H54 (cell line): ENCODE measurements at regions not wholly inside any gene's neighbourhood (a gene's known extent, or its start where the extent isn't known, plus 50 kb on each side); places are given as distances from the start of the nearest gene placed in this dataset.

Experiments
- DNase-seq: peaks from one replicate; pipeline ENCODE4 v3.0.0; 2011; ENCODE audit warnings: low spot score, mixed read lengths; ENCODE audit not compliant: insufficient read length
- FAIRE-seq: peaks from 3 replicates; lab custom pipeline; 2011; peaks lifted over from hg19 to GRCh38; lab: Jason Lieb, UNC
- POLR2A ChIP-seq: IDR thresholded peaks from 2 replicates; pipeline ENCODE4 v1.6.1; 2011; ENCODE audit warnings: low read depth, mild to moderate bottlenecking, low read length

DNA sequence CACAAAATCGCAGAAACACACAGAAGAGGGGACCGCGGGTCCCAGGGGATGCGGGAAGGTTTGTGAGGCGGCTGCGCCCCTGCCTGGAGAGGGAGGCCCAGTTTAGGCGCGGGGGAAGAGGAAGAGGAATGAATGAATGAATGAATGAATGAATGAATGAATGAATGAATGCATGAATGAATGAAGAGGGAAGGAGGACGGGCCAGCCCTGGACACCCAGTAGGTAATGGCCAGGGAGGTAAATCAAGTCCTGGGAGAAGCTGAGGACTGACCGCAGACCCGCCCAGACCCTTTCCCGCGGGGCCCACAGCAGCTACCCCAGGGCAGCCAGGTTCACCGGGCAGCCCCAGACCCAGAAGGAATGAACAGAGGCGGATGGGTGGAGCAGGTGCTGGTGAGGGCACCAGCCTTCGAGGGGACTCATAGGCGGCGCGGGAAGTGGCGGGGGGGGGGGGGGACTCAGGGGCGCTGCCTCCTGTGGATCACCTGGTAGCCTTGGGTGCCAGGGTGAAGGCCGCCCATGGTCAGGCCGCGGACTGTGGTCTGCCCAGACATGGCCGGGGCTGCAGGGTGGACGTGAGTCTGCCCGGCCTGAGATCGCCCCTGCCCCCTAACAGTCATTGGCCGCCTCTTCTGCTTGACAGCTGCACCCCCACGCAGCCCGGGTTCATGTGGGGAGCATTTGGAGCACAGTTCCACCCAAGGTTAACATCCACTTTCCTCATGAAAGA lies 192.0 kb upstream of the PDE10A start:
- no peak for DNase-seq
- TF ChIP-seq POLR2A = no peak
- no peak for FAIRE-seq

DNA sequence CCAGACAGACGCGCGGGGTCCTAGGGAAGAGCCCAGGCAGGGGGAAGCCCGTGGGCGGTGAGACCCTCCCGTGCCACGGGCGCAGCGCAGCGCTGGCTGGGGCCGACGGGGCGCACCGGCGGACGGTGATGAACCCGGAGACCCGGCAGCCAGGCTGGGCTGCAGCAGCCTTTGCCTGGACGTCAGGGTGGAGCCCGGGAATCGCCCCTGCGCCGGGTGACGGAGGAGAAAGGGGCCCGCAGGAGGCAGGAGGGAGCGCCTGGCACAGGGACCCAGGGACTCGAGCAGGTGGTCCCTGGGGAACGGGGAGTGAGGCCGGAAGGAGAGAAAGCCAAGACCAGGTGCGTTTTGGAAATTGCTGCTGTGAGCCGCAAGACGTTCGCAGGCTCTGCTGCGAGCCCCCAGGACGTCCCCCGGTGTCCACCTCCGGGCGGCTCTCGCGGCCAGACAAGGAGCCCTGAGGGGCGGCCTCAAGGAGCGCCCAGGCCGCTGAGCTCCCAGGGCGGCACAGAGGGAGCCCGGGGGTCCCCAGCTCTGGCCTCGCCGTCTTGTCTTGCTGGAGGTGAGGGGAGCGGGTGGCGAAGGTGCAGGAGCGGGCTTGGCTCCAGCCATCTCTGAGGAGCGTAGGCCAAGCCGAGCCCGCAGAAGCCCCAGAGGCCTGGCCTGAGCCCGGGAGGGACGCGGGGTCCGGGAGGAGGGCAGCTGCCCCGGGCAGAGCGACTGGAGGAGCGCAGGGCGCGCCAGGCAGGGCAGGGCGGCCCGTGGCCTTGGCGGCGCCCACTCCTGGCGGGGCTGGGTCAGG lies 191.2 kb upstream of the PDE10A start:
- DNase-seq = no peak
- TF ChIP-seq POLR2A = no peak
- no peak for FAIRE-seq

DNA sequence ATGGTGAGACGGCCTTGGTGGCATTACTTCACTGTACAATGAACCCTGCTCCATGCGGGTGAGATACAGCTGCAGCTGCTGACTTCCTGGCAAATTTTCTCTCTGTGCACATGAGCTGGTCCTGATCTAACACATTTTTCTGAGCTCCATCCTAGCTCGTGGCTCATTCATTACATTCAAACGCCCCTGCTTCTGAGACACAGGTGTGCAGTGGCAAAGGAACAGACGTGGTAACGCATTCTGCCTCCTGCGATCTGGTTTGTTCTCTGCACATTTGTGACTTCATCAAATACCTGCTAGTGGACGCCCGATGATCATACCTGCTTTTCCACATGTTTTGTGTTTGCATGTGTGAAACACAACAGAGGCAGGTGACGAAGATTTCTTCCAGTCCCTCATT lies 189.6 kb upstream of the PDE10A start:
- FAIRE-seq = no peak
- DNase-seq = no peak
- TF ChIP-seq POLR2A = no peak

DNA sequence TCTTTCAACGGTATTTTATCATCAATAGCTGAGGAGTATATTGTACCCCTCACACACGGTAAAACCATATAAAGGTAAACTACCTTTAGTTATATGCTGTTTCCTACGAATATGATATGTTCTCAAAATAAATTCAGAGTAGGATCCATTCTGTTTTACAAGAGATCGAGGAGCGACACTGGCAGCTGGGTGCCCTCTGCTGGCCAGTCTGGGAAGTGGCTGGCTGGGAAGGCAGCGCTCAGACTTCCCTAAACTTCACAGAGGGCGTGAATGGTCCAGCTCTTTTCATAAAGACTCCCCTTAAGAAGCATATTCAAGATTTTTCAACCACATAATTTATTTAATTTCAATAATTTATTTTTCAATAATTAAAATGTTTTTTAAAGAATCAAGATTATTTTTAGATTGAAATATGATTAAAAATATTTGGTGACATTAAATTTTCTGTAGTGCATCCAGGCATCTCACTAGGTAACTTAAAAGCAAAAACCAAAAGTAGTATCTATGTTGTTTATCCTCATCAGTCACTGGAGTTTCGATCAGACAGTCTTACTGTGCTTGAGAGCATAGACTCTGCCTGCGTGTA lies 187.5 kb upstream of the PDE10A start:
- no peak for TF ChIP-seq POLR2A
- DNase-seq = peak; percentile 53
- FAIRE-seq = no peak

DNA sequence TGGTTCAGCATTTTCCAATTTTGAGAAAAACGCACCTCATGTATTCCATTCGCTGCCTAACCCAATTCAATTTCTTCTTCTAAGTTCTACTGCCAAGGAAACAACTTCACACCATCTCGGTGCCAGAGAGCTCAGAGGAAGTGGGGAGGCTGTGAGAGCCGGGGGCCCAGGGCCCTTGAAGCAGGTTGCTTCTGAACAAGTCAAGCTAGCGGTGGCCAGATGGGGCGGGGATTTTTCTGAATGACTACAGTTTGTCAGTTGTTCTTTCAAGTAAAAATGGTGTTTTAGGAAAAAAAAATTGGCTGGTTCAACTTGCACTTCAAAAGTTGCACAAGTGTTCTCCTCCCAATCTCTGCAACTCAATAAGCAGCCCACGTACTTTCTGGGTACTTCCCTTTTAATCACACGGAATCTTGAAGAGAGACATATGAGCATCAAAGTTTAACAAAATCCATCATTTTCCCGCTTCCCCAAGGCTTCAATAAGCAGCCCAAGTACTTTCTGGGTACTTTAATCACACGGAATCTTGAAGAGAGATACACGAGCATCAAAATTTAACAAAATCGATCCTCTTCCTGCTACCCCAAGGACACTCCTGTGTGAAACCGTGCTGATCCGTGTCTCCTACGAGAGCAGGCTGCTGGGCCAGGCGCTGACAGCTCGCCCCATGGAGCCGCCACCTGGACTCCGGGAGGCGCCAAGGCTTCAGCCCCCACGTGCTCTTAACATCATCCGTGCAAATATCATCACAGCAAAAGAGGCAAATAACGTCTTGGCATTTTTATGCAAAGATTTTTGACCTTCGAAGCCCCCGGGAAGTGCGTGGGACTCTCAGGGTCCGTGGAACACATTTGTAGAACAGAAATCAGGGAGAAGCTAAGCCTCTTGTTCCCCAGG lies 186.7 kb upstream of the PDE10A start:
- TF ChIP-seq POLR2A = no peak
- no peak for FAIRE-seq
- no peak for DNase-seq

DNA sequence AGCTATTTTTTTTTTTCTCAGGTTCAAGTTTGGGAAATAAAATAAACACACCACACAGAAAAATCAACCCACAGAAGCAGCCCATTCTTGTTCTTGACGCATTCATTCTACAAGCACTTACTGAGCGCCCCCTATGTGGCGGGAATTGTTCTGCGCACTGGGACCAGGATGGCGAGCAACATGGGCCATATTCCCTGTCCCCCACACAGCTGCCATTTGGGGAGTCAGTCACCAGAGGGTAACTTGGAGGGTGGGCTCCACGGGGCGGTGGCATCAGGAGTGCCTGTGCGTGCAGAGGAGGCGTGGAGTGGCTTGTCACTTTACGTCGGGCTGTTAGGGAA lies 185.0 kb upstream of the PDE10A start:
- no peak for TF ChIP-seq POLR2A
- FAIRE-seq = no peak

DNA sequence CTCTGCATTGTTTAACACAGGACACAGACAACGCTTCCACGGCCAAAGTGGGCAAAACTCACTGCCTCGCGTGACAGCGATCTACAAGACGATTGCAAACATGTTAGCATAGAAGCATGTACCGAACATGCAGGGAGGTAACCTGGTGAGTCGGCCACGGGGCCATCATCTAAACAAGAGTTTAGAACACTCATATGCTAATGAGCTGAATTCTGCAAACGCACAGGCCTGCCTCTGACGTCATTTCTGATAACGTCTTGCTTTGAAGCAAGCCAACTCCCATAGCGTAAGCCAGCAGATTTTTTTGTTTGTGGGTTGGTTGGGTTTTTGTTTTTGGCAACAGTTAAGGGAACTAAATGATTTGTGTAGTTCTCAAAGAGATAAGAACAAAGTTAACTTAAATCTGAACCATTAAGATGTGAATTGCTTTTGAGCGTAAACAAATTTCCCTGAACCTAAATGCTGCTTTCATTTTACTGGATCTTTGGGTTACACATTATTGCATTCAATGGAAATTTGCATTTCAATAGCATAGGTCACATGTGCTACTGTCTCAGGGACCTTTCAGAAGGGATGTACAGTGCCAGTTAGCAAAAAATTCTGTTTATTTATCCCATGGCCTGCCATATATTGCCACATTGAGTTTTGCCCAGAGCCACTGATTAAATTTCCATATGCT lies 184.5 kb upstream of the PDE10A start:
- no peak for FAIRE-seq
- TF ChIP-seq POLR2A = no peak
- DNase-seq = no peak

More for the DNA sequence above, 185.0 kb upstream of the PDE10A start:
- no peak for DNase-seq

DNA sequence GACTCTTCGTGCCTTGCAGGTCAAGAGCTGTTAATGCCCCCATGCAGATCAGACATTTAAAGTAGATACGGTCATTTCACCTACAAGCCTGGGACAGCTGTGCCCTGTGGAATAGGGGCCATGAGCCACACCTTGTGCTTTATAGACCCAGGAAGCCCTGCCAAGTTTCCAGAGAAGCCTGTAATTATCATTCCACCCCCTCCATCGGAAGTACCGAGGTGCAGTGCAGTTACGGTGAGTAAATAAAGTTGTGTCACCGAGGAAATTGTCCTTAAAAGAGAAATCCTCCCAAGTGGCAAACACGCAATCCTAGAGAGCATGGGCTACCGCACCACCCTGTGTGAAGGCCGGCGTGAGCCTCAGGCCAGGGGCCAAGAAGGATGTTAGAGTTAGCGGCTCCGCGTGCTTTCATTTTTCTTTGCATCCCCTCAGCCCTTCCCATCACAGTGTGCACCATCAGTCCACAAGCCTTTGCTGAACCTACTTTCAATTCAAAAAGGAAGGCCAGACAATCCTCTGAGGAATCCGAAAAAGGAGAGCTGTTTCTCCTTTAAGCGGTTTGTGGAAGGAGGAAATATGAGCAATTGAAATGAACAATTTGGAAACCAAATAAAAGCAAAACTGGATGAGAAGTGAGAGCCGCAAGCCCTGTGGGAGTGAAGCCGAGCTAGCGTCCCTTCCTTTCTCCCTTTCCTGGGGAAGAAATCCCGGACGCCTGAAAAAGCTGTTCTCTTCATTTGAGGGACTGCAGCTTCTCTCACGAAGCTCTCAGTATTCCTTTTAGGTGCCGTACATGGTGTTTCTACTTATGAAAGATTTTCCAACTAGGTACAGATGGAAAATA lies 183.3 kb upstream of the PDE10A start:
- no peak for TF ChIP-seq POLR2A
- DNase-seq (no peak), FAIRE-seq (no peak)

DNA sequence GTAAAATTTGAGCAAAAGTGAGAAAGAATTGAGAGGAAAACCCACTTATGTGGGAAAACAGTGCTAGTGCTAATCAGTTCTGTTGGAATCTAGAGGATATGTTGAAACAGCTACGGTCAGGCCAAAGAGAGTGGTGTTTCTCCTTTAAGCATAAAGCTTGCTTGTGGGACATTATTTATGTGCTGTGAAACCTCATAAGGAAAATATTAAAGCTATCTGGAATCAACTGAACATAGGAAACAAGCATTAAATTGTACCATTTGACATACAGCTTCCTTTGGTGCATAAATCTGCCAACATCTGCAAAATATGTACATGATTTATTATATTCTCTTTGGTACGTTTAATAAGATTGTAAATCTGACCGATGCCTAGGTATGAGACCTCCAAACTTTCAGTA lies 182.5 kb upstream of the PDE10A start:
- FAIRE-seq = no peak
- no peak for DNase-seq
- TF ChIP-seq POLR2A = no peak

DNA sequence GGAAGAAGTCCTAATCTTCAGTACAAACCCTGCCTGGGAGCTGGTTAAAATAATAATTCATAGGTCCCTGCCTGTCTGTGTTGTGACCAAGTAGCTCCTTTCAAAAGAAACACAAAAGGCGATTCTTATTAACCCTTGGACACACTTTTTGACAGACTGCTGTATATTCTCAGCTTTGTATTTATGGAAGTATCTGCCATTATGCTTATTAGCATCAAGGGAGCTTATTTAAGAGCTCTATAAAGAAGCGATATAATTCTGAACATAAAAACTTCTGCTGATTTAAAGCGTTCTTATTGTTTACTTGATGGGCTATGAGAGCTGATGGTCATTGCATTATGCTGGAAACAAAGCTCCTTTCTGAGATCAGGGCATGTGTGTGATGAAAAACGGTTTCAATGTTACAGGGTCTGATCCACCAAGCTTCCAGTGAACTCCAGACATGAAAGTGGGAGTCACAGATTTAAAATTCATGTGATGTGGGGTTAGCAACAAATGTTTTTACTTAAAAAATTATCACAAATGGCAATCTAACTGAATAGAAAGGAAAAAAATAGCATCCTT lies 181.8 kb upstream of the PDE10A start:
- FAIRE-seq (no peak), DNase-seq (no peak)
- no peak for TF ChIP-seq POLR2A

DNA sequence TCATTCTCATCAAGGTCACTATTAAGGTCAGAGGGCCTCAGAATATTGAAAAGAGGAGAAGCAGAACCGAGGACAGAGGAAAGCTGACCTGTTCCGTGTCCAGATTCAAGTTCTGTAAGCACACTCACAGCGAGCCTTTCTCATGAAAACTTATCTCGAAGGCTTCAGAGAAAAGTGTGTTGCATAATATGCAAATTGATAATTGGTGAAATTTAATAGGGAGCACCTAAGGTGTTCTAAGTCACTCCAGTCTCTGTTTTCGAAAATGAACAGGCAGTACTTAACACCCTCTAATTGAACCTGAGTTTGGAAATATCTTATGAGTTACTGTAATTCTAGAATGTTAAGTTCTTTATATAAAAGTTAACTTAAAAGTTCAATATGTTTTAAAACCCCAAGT lies 181.2 kb upstream of the PDE10A start:
- DNase-seq (no peak), FAIRE-seq (no peak)
- TF ChIP-seq POLR2A = no peak

DNA sequence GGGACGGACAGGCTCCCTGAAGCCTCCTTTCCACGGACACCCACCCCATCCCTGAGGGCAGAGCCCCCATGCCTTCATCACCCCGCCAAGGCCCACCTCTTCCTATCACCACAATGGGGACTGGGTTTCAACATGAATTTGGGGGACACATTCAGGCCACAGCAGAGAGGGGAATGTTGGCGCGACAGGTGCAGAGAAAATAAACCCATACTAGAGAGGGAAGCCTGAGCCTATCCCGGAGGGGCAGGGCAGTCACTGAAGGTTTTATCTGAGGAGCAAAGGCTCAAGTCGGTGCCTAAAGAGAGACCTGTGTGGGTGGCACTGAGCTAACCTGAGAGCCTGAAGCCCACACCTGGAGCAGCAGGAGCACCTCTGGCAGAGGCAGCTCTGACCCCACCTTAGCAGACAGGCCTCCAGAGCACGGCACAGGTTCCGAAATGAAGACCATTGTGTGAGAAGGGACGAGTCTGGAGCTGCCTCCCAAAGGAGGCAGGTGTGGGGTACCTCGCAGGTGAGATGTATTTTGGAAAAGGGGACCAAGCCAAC lies 180.6 kb upstream of the PDE10A start:
- FAIRE-seq (no peak), DNase-seq (no peak)
- TF ChIP-seq POLR2A = no peak
